GM23338 (cell line): ENCODE measurements at regions not wholly inside any gene's neighbourhood (a gene's known extent, or its start where the extent isn't known, plus 50 kb on each side); places are given as distances from the start of the nearest gene placed in this dataset.
A peak's percentile ranks its signal among the peaks of the same experiment; 100 is the strongest.

Source experiments
- ATAC-seq: fragments of 200-7000 bp; cut with Tn5 transposase; 3 replicates; pipeline ENCODE4 v1.9.1; 2020
- DNase-seq: peaks from one replicate; pipeline ENCODE4 v3.0.0-alpha.2; 2015; ENCODE audit warnings: low spot score
- H2AFZ ChIP-seq: fragments of 200-600 bp; sonication (generic); 2 replicates; pipeline ENCODE4 v1.8.0; 2016; ENCODE audit warnings: antibody characterized with exemption, mild to moderate bottlenecking, moderate library complexity
- H3F3A ChIP-seq: fragments of 200-600 bp; sonication (generic); replicated peaks from 2 replicates; pipeline ENCODE4 v1.8.0; 2017; ENCODE audit warnings: antibody characterized with exemption, mixed run types, low read depth
- H3K27ac ChIP-seq: fragments of 200-600 bp; sonication (generic); 2 replicates; pipeline ENCODE4 v1.6.1; 2016; ENCODE audit warnings: low read depth
- H3K27me3 ChIP-seq: fragments of 200-600 bp; sonication (generic); 2 replicates; pipeline ENCODE4 v1.8.0; 2016; ENCODE audit warnings: mild to moderate bottlenecking, mixed run types, moderate library complexity; ENCODE audit not compliant: insufficient read depth
- H3K36me3 ChIP-seq: fragments of 200-600 bp; sonication (generic); 2 replicates; pipeline ENCODE4 v1.8.0; 2016; ENCODE audit warnings: mild to moderate bottlenecking; ENCODE audit not compliant: insufficient read depth
- H3K4me1 ChIP-seq: fragments of 200-600 bp; sonication (generic); 2 replicates; pipeline ENCODE4 v1.8.0; 2016; ENCODE audit warnings: mild to moderate bottlenecking, moderate library complexity; ENCODE audit not compliant: insufficient read depth
- H3K4me2 ChIP-seq: fragments of 200-600 bp; sonication (generic); 2 replicates; pipeline ENCODE4 v1.7.1; 2017; ENCODE audit warnings: mixed run types
- H3K4me3 ChIP-seq: fragments of 200-600 bp; sonication (generic); 2 replicates; pipeline ENCODE4 v1.6.1; 2016; ENCODE audit warnings: mixed run types
- H3K79me2 ChIP-seq: fragments of 200-600 bp; sonication (generic); replicated peaks from 2 replicates; pipeline ENCODE4 v1.8.0; 2017; ENCODE audit warnings: mild to moderate bottlenecking; ENCODE audit not compliant: insufficient read depth
- H3K9me2 ChIP-seq: fragments of 200-600 bp; sonication (generic); 2 replicates; pipeline ENCODE4 v1.8.0; 2017; ENCODE audit not compliant: insufficient read depth
- H4K20me1 ChIP-seq: fragments of 200-600 bp; sonication (generic); replicated peaks from 2 replicates; pipeline ENCODE4 v1.8.0; 2017; ENCODE audit warnings: mild to moderate bottlenecking; ENCODE audit not compliant: insufficient read depth
- H3K27ac Mint-ChIP-seq: 2 replicates; pipeline ENCODE4 v1.8.0; 2020; ENCODE audit warnings: inconsistent platforms, mild to moderate bottlenecking, moderate library complexity, mixed read lengths
- H3K27me3 Mint-ChIP-seq: 3 replicates; pipeline ENCODE4 v1.8.0; 2022; ENCODE audit warnings: low read depth, mild to moderate bottlenecking, moderate library complexity, mixed read lengths, inconsistent platforms; ENCODE audit not compliant: insufficient read depth, poor library complexity
- H3K36me3 Mint-ChIP-seq: 3 replicates; pipeline ENCODE4 v1.8.0; 2021; ENCODE audit warnings: low read depth, mild to moderate bottlenecking, inconsistent platforms, moderate library complexity, mixed read lengths
- H3K4me1 Mint-ChIP-seq: 3 replicates; pipeline ENCODE4 v1.8.0; 2020; ENCODE audit warnings: mild to moderate bottlenecking, inconsistent platforms, mixed read lengths
- H3K4me3 Mint-ChIP-seq: 3 replicates; pipeline ENCODE4 v1.8.0; 2021; ENCODE audit warnings: moderate library complexity, mild to moderate bottlenecking, inconsistent platforms, mixed read lengths
- H3K9me3 Mint-ChIP-seq: 3 replicates; pipeline ENCODE4 v1.8.0; 2020; ENCODE audit warnings: moderate library complexity, mild to moderate bottlenecking, inconsistent platforms, mixed read lengths
- CREB1 ChIP-seq: fragments of 250-450 bp; sonication (Bioruptor Pico); IDR thresholded peaks from 2 replicates; pipeline ENCODE4 v1.5.0; 2020; ENCODE audit warnings: low read depth, mild to moderate bottlenecking, moderate library complexity
- EZH2 ChIP-seq: fragments of 200-600 bp; sonication (generic); IDR thresholded peaks from one replicate; pipeline ENCODE4 v1.8.0; 2017; ENCODE audit warnings: antibody characterized with exemption, mild to moderate bottlenecking, low read depth; ENCODE audit not compliant: unreplicated experiment
- EZH2phosphoT487 ChIP-seq: fragments of 200-600 bp; sonication (generic); IDR thresholded peaks from one replicate; pipeline ENCODE4 v1.8.1; 2018; ENCODE audit warnings: antibody characterized with exemption; ENCODE audit not compliant: unreplicated experiment
- JUNB ChIP-seq: IDR thresholded peaks from one replicate; pipeline ENCODE4 v1.6.1; 2016; ENCODE audit warnings: antibody characterized with exemption; ENCODE audit not compliant: unreplicated experiment
- NANOG ChIP-seq: IDR thresholded peaks from 2 replicates; pipeline ENCODE4 v1.6.1; 2016; ENCODE audit warnings: antibody characterized with exemption, borderline replicate concordance
- POLR2AphosphoS5 ChIP-seq: IDR thresholded peaks from 2 replicates; pipeline ENCODE4 v1.6.1; 2016; ENCODE audit warnings: antibody characterized with exemption, low read depth
- REST ChIP-seq: IDR thresholded peaks from one replicate; pipeline ENCODE4 v1.6.1; 2018; ENCODE audit warnings: antibody characterized with exemption; ENCODE audit not compliant: unreplicated experiment
- STAT1 ChIP-seq: IDR thresholded peaks from one replicate; pipeline ENCODE4 v1.6.1; 2016; ENCODE audit warnings: antibody characterized with exemption; ENCODE audit not compliant: unreplicated experiment
- ZNF114 ChIP-seq: fragments of 250-450 bp; sonication (Bioruptor Pico); IDR thresholded peaks from 2 replicates; pipeline ENCODE4 v1.5.0; 2020; ENCODE audit warnings: mild to moderate bottlenecking, moderate library complexity
- ZNF331 ChIP-seq: fragments of 250-450 bp; sonication (Bioruptor Pico); IDR thresholded peaks from 2 replicates; pipeline ENCODE4 v1.5.0; 2020; ENCODE audit warnings: low read depth, mild to moderate bottlenecking, moderate library complexity
- TF ChIP-seq, protein P1 (sequence below): IDR thresholded peaks from 2 replicates; pipeline ENCODE4 v1.6.1; 2016; ENCODE audit warnings: antibody characterized with exemption
- TF ChIP-seq, protein P2 (sequence below), 2 experiments: fragments of 200-600 bp in 1 of 2; sonication (generic) in 1 of 2; conservative IDR thresholded peaks; 2 replicates each; pipeline versions ENCODE4 v1.5.1 to v1.6.1; 2016 to 2017; ENCODE audit warnings: antibody characterized with exemption in 2 of 2, low read depth in 2 of 2, mild to moderate bottlenecking in 2 of 2, moderate library complexity in 1 of 2

DNA sequence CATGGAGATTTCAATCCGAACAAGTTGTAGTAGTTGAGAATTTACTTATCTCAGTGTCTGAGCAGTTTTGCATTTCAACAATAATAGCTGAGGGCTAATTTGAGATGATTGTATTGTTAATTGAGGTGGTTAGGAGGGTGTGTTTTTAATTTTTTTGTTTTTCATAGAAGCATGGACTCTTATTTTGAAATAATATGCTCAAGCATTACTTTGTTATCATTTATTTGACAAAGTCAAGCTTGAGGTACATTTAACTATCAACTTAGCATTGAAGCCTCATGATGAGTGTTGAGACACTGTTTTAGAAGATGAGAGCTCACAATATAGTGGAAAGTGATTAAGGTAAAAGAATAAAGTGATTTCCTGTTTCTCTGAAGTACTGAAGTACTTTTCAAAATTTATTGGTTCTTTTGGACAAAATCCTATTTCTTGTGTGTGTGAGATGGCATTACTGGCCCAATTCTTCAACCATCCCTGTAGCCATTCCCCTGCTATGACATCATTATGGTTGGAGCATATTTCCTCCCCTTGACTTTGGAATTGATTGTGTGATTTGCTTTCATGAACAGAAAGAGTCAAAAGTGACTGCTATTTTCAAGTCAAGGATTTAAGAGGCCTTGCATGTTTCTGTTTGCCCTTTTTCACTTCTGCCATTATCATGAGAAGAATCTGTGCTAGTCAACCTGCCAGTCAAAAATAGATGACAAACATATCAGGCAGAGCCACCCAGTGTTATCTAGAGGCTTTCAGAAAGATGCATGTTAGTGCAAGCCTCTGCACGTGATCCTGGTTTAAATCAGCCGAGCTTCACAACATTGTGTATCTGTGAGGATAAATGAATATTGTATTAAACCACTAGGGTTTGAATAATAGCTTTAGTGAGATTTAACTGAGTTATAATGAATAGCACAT is 1112.3 kb upstream of the CITED2 start (continued):
- TF ChIP-seq POLR2AphosphoS5 (no peak), REST (no peak), ZNF331 (CRISPR knock-in tag) (no peak), EZH2phosphoT487 (no peak), EZH2 (no peak), JUNB (no peak), STAT1 (no peak), ZNF114 (CRISPR knock-in tag) (no peak), NANOG (no peak)
- TF ChIP-seq, protein P1, sequence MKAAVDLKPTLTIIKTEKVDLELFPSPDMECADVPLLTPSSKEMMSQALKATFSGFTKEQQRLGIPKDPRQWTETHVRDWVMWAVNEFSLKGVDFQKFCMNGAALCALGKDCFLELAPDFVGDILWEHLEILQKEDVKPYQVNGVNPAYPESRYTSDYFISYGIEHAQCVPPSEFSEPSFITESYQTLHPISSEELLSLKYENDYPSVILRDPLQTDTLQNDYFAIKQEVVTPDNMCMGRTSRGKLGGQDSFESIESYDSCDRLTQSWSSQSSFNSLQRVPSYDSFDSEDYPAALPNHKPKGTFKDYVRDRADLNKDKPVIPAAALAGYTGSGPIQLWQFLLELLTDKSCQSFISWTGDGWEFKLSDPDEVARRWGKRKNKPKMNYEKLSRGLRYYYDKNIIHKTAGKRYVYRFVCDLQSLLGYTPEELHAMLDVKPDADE = no peak

DNA sequence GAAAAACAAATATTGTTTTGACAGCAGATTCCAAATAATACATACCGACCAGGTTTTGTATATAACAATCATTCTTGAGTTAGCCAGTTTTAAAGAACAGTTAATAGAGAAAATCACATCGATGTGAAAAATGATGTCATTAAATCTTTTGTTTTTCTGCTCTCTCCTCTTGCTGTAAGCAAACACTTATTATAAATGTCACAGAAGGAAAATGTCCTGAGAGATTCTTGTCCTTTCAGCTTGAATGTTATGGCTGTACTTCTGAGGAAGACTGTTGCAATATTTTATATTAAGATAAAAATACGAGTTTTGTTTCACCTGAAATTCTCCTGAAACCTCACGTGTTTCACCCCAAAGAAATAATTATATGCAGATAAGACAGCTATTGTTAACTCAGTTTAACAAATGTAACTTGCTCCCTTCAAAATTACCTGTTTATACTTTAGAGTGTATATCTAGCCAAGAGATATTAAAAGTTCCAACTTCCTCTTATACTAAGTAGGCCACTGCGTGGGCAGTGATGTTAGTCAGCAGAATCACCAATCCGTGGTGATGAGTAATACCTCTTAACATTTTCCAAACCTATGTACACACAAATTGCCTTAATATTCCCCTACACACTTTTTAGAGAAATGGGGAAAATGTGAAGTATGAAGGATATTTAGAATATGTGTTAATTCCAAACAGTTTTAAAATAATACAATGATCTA is 1111.4 kb upstream of the CITED2 start:
- no peak for ATAC-seq
- no peak overlapping the region for H3K4me2 ChIP-seq
- Mint-ChIP-seq H3K27me3 (no peaks in the 10 kb centered on the region), H3K9me3 (peaks cover 21% of the 10 kb centered on the region), H3K36me3 (peaks cover 22% of the 10 kb centered on the region; the same call in 2 of the 3 replicates), H3K27ac (peak overlapping the region; percentile 45; the same call in 1 of the 2 replicates), H3K4me1 (peaks cover 6% of the 10 kb centered on the region; the same call in 2 of the 3 replicates), H3K4me3 (no peak overlapping the region)
- no peaks in the 10 kb centered on the region for H3F3A ChIP-seq
- no peaks in the 10 kb centered on the region for H4K20me1 ChIP-seq
- H3K4me3 ChIP-seq = no peak overlapping the region
- no peaks in the 10 kb centered on the region for H3K79me2 ChIP-seq
- no peak overlapping the region for H3K27ac ChIP-seq
- no peak overlapping the region for H2AFZ ChIP-seq
- H3K9me2 ChIP-seq = no peaks in the 10 kb centered on the region
- no peak for DNase-seq
- 0 out of 2 replicates have a peak, but pooled peaks cover 5% of the 10 kb centered on the region for H3K4me1 ChIP-seq
- no peaks in the 10 kb centered on the region for H3K27me3 ChIP-seq
- no peaks in the 10 kb centered on the region for H3K36me3 ChIP-seq
- TF ChIP-seq, protein P1 = no peak
- TF ChIP-seq ZNF331 (CRISPR knock-in tag) (no peak), NANOG (no peak), CREB1 (no peak), STAT1 (no peak), POLR2AphosphoS5 (no peak), ZNF114 (CRISPR knock-in tag) (no peak)
- TF ChIP-seq, protein P2, sequence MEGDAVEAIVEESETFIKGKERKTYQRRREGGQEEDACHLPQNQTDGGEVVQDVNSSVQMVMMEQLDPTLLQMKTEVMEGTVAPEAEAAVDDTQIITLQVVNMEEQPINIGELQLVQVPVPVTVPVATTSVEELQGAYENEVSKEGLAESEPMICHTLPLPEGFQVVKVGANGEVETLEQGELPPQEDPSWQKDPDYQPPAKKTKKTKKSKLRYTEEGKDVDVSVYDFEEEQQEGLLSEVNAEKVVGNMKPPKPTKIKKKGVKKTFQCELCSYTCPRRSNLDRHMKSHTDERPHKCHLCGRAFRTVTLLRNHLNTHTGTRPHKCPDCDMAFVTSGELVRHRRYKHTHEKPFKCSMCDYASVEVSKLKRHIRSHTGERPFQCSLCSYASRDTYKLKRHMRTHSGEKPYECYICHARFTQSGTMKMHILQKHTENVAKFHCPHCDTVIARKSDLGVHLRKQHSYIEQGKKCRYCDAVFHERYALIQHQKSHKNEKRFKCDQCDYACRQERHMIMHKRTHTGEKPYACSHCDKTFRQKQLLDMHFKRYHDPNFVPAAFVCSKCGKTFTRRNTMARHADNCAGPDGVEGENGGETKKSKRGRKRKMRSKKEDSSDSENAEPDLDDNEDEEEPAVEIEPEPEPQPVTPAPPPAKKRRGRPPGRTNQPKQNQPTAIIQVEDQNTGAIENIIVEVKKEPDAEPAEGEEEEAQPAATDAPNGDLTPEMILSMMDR (conservative IDR thresholded peaks at IDR 0.05; ENCODE audit: low read depth in 2 of 2) = no peak
